ENCODE measurements at regions not wholly inside any gene's neighbourhood (a gene's known extent, or its start where the extent isn't known, plus 50 kb on each side); places are given as distances from the start of the nearest gene placed in this dataset.

DNA sequence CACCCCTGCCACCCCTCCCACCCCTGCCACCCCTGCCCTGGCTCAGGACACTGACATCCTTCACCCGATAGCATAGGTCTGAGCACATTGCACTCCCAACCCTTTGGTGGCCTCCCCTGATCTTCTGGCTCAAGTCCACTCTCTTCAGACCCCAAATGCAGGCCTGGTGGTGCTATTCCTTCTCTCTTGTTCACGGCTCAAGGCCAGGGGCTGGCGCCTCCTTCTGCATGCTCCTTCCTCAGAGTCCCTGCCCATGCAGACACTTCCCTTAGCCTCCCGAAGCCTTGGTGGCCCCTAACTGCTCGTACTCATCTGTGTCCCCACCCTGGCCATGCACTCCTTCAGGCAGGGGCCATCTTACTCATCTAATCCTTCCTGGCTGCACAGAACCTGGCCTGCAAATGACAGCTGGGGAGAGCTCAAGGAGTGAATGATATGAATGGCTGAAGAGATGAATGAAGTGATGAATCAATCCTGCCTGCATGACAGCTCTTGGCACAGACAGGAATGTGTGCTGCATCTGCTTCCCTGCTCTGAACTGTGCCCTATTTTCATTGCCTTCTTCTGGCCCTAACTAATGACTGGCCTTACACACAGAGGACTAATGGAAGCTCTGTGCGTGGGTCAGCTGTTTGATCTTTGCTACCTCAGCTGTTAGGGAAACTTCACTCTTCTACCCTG is 290.8 kb downstream of the DYSF start:
- TF ChIP-seq, protein P1, sequence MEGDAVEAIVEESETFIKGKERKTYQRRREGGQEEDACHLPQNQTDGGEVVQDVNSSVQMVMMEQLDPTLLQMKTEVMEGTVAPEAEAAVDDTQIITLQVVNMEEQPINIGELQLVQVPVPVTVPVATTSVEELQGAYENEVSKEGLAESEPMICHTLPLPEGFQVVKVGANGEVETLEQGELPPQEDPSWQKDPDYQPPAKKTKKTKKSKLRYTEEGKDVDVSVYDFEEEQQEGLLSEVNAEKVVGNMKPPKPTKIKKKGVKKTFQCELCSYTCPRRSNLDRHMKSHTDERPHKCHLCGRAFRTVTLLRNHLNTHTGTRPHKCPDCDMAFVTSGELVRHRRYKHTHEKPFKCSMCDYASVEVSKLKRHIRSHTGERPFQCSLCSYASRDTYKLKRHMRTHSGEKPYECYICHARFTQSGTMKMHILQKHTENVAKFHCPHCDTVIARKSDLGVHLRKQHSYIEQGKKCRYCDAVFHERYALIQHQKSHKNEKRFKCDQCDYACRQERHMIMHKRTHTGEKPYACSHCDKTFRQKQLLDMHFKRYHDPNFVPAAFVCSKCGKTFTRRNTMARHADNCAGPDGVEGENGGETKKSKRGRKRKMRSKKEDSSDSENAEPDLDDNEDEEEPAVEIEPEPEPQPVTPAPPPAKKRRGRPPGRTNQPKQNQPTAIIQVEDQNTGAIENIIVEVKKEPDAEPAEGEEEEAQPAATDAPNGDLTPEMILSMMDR (IDR thresholded peaks at IDR 0.05; ENCODE audit: low read length), result no peak
- TF ChIP-seq EZH2 (optimal IDR thresholded peaks at IDR 0.05; ENCODE audit: low read depth, low read length), result no peak

All from MM.1S (cell line).